Gastroesophageal sphincter (tissue), 3 donors: ENCODE measurements at regions not wholly inside any gene's neighbourhood (a gene's known extent, or its start where the extent isn't known, plus 50 kb on each side); places are given as distances from the start of the nearest gene placed in this dataset.

Experiments used
- CTCF ChIP-seq, 4 experiments: fragments of 200-600 bp in 2 of 4; fragments of 450-650 bp in 2 of 4; sonication (generic) in 1 of 4; IDR thresholded peaks; one replicate each; pipeline ENCODE4 v1.5.1; 2017 to 2019; ENCODE audit warnings: antibody characterized with exemption in 4 of 4, mild to moderate bottlenecking in 2 of 4, moderate library complexity in 2 of 4
- EP300 ChIP-seq: sonication (generic); formaldehyde crosslinking; IDR thresholded peaks from one replicate; pipeline ENCODE4 v1.6.1; 2017; ENCODE audit warnings: antibody characterized with exemption, mild to moderate bottlenecking
- POLR2AphosphoS5 ChIP-seq: sonication (generic); formaldehyde crosslinking; IDR thresholded peaks from one replicate; pipeline ENCODE4 v1.6.1; 2017; ENCODE audit warnings: antibody characterized with exemption

GRCh38 chrX:3527811-3528210 is 181.4 kb upstream of the MXRA5 start:
- TF ChIP-seq POLR2AphosphoS5: no peak
- TF ChIP-seq CTCF (IDR thresholded peaks at IDR 0.05): no peak
- no peak for TF ChIP-seq EP300
